Activated CD4-positive, alpha-beta T cell treated with anti-CD3 and anti-CD28 coated beads, Interleukin-2, amount 50 U/mL, for 4 hours (primary cell): ENCODE measurements at regions not wholly inside any gene's neighbourhood (a gene's known extent, or its start where the extent isn't known, plus 50 kb on each side); places are given as distances from the start of the nearest gene placed in this dataset.

Experiments used
- DNase-seq, 2 experiments: peaks; one replicate each; pipeline ENCODE4 v3.0.0-alpha.2; 2020

DNA sequence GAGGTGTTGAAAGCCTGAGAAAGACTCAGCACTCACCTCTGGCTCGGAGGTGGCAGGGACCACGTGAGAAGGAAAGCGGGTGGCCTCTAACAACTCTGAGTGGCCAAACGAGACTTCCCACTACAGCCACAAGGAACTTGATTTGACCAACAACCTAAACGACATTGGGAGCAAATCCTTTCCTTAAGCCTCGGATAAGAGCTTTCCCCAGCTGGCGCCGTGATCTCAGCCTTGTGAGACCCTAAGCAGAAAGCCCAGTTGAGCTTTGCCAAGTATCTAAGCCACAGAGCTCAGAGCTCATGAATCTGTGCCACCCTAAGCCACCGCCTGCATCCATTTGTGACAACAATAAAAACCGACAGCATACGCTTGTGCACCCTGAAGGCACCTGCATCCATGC, 636.0 kb downstream of the TBC1D22A start:
- DNase-seq = no peak

DNA sequence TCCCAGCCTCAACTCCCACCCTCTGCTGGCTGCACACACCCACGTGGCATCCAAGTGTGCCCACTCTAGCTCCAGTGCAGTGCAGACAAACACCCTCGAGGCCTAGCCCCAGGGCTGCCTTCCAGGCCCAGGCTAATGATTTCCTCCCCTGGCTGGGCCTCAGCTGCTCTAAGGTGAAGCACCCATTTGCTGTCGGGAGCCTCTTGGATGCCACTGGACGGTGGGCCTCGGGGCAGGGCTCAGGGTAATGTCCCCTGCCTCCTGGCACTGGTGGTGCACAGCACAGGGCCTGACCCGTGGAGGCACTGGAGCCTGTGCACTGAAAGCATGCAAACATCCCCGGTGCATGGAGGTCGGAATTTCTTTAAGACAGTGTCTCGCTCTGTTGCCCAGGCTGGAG, 635.2 kb downstream of the TBC1D22A start:
- no peak for DNase-seq

DNA sequence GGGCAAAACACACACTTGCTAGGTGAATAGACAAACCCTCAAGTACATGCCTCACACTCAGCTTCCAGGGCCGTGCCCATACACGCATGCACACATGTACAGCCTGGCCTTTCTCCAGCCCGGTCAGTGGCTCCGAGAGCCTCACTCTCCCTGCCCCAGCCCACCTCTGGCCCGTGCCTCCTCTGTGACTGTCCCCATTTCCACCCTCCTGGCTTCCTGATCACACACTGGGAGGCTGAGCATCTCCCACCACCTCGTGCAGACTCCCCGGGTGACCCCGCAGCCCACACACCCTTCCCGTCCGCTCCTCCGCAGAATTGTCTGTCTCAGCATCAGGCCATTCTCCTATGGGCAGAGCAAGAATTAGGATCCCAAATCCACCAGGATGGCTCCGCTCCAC, 634.1 kb downstream of the TBC1D22A start:
- no peak for DNase-seq

DNA sequence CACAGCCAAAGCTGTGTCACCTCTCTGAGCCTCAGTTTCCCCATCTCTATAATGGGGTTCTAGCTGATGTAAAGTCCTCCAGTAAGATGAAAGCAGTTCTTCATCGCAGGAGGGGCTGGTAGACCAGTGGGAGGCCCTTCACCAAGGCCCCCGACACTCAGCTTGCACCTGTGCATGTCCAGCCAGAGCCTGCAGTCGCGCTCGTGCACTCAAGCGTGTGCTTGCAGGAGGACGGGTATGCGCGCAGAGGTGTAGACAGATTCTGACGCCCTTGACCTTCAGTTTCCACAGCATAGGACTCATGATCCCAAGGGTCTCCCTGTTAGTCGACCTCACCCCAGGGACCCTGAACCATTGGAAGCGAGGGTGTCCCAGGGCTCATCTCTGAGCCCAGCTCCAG, 633.7 kb downstream of the TBC1D22A start:
- DNase-seq = no peak

DNA sequence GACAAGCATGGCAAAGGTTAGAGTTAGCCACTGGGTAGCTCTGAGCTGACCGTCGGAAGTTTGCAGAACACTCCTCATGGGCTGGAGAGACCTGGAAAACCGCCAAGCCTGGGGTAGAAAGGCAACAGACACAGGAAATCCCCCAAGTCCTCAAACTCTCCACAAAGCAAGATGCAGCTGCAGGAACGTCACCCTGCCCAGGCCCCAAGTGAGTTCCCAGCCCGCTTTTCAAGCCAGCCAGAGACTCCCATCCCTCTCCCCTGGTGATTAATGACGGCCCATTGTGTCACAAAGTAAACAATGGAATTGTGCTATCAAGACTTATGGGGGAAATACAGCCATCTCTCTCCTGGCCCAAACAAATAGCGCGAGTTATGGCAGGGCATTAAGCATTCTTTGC, 633.0 kb downstream of the TBC1D22A start:
- no peak for DNase-seq

DNA sequence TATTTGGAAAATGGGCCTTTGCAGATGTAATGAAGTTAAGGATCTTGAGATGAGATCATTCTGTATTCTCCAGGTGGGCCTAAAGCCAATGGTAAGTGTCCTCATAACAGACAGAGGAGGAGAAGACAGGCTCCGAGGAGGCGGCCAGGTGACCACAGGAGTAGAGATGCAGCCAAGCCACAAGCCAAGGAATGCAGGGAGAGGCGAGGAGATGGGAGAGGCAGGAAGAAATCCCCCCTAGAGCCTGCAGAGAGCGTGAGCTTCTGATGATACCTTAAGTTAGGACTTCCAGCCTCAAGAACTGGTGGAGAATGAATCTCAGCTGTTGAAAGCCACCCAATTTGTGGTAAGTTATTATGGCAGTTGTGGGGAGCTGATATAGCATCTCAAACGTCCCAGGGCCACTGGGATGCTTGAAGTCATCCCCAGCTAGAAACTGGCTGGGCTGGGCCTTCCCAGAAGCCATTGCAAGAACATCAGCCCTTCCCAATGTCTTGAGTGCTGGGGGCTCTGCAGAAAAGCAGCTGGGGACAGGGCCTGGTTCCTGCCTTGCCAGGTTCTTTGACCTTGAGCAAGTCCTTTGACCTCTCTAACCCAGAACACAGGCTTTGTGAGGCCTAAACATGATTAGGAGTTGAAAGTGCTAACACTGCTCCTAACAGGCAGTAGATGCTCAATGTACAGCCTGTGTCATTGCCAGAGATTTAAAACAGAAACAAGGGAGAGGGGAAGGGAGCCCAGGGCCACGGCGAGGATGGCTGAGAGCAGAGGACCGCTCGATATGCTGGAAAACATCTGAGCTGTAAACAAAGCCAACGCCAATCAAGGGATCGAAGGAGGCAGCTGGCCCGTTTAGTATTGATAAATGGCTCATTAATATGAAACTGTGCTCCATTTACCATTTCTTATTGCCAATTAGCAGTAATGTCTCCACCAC, 632.3 kb downstream of the TBC1D22A start:
- DNase-seq = no peak

DNA sequence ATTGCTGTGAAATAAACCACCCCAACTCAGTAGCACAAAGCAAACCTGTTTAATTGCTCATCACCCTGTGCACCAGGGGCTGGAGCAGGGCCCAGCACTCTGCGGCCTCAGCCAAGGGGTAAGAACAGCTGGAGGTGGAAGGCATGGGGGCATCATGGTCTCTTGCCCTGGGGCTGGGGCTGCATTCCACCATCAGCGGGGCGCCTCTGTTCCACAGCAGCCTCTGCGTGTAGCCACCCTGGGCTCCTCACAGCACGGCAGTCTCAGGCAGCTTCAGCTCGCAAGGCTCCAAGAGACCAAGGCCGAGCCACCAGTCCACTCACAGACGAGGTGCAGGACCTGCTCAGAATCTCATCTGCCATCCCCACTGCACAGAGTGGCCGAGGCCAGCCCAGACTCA, 630.7 kb downstream of the TBC1D22A start:
- DNase-seq = no peak

DNA sequence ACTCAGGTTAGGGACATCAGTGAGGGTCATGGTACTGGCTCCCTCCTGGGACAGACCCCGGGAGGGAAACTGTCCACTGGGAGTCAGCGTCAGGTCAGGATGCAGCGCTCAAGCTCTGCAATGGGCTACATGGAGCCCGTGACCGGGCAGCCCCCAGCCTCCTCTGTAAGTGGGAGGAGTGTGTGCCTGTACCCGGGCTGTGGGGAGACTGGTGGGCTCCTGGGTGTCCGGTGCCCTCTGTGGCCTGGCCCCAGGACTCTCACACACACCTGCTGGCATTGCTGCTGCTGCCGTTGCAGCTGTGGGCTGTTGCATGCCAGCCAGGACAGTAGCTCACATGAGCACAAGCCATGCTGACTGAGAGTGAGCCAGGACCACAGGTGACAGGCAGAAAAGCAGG, 630.3 kb downstream of the TBC1D22A start:
- no peak for DNase-seq

DNA sequence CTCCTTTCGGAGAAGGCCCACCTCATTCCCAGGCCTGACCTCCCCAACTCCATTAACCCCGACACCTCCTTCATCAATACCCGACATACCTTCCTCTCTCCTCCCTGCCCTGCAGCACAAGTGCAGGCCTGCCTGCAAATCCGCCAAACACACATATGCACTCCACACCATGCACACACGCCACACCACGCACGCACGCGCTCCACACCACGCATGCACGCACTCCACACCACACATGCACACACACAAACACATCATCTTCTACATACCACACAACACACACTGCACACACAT, 629.6 kb downstream of the TBC1D22A start:
- no peak for DNase-seq

DNA sequence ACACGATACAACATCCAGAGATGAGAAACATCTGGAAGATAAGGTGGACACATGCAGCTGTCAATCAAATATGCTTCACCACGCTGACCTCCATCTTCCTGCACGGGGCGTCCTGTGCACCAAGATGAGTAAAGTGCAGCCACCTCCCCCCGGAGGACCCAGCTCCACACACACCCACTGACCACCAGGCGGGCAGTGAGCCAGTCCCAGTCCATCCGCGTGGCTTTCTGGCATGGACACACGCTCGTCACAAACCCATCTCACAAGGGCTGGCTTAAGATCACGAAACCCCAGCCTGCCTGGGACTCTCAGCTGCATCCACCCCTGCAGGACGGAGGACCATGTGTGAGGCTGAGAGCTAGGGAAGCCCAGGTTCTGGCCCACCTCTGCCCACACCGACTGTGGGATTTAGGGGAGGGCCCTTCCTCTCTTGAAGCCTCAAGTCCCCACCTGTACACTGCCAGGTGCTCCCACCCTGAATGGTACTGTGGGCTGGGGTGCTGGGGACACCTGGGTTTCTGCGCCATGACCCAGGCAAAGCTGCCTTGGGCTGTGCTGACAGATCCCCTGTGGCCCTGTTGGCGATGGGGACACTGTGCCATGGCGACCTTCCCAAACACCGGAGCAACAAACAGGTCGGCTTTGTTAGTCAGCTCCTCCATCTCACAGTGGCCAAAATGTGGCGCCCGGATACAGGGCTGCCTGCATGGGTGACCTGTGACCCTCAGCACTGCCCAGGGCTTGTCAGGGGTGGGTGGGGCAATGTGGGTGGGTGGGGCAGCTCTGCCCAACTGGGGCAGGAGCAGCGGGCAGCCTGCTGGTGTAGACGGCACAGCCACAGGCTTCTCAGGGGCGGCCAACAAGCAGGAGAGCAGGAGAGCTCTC, 629.0 kb downstream of the TBC1D22A start:
- DNase-seq = no peak

DNA sequence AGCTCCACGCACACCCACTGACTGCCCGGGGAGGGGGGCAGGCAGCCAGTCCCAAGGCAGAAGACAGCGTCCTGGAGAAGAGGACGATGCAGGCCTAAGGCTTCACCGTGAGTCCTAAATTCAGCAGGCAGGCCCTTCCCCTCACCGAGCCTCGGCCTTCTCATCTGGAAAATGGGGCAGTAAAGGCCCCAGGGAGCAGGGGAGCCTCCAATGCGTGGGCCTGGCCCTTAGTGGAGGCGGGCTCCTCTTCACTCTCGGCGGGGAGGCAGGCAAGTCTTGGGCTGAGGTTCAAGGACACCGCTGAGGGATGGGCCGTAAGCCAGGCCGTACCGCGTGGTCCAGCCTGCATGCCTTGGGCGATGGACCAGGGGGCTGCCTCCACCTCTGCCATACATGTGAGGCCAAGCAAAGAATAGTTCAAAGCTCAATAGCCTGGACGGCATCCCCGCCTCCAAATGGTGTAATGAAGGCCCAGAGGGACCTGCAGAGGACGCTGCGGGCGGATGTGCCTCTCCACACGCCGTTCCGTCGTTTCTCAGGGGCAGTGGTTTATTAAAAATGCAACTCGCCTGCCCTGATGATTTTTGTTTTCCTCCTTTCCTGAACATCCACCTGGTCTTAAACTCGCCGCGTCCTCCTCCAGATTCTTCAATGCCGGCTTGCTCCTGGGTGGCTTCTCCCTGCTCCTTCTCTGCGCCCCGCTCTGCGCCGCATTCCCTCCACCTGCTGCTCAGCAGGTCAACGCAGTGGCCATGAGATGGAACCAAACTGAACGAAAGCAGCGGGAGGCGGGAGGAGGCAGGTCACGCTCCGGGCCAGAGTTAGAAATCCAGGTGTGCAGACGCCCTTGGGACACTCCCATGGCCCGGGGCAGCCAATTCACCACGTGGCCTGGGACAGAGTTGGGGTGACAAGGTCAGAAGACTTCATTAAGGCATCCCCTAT, 627.8 kb downstream of the TBC1D22A start:
- no peak for DNase-seq

DNA sequence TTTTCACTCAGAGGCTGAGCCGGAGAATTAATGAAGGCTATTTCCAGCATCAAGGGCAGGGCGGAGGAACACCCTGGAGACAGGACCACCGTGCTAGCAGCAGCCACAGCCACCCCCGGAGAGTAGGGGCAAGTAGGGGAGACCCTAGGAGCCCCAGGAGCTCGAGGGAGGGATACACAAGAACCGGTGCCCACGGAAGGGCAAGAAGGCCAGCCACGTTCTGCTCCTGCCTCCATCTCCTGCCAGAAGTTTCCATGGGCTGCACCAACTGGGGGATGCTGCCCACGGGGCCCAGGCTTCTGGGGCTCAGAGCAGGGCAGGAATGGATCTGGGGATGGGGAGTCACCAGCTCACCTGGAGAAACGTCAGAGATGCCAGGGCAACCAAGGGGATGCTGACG, 626.8 kb downstream of the TBC1D22A start:
- no peak for DNase-seq

DNA sequence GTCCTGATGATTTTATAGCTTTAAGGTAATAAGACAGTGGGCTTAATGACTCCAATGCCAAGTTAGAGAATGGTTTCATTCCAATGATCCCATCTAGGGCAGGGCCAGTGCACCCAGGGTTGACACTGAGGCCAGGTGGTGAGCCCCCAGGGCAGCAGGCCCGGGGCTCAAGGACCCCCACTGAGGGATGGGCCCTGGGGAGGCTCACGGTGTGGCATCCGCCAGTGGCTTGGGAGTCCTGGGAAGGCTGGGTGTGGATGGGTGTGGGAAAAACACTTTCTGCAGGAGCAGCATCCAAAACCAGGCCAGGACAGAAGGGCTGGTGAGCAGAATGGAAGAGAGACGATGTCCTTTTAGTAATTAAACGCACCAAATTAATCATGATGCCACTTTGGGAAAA, 626.3 kb downstream of the TBC1D22A start:
- DNase-seq = no peak

DNA sequence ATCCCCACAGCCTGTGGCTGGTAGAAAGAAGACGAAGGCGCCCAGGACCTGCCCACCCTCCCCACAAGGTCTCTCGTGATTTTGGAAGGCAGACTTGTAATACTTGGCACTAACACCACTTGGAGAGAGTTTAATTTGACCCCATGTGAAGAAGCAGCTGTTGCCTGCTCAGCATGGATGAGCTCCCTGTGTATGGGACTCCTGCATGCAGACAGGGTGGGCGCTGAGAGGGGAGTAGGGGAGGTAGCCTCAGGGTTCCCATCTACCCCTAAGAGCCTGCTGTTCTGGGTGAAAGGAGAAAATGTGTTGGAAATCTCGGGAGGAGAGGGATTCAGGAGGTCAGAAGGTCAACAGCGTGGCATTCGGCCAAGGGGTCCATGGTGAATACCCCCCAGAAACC, 625.9 kb downstream of the TBC1D22A start:
- no peak for DNase-seq

DNA sequence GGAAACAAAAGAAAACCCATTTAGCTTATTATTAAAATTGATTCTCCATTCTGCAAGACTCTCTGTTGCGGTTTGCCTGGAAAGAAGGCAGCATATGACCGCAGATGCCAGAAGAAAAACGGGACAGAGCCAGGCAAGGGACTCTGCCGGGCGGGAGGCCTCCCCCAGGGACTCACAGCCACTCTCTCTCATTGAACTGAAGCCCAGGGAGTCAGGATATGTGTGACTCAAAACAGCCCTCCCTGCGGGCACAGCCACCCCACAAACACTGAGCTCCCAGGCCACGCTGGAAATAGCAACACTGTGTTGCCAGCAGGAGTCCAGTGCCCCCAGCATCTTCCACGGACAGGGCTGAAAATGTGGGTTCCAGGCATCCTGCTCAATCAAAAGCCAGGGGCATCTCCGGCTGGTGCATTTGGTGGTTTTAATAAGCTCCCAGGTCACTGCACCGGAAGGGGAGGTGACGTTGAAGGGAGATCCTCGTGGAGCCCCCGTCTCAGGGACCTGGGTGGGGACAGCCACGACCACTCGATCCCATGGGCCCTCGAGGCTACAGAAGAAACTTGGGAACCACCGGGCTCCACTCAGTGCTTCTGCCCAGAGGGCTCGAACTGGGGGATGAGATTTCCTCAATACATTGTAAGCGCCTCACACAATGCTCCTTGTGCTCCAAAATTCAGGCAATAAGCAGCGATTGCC, 624.5 kb downstream of the TBC1D22A start:
- DNase-seq = no peak

DNA sequence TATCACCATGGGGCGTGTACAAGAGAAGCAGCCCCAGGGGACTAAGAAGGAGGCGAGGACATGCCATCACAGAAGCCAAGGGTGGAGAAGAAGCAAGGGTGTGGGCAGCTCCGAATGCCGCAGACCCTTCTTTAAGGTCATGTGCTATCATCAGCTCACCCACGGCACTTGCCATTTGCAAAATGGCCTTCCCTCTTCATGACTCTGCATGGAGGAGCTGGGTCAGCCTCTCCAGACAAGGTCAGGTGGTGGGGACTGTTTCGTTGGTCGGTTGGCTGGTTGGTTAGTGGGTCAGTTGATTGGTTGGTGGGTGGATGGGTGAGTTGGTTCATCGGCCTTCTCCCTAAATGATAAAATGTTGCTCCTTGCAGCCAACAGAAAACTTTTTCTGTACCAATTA, 622.5 kb downstream of the TBC1D22A start:
- DNase-seq = no peak

DNA sequence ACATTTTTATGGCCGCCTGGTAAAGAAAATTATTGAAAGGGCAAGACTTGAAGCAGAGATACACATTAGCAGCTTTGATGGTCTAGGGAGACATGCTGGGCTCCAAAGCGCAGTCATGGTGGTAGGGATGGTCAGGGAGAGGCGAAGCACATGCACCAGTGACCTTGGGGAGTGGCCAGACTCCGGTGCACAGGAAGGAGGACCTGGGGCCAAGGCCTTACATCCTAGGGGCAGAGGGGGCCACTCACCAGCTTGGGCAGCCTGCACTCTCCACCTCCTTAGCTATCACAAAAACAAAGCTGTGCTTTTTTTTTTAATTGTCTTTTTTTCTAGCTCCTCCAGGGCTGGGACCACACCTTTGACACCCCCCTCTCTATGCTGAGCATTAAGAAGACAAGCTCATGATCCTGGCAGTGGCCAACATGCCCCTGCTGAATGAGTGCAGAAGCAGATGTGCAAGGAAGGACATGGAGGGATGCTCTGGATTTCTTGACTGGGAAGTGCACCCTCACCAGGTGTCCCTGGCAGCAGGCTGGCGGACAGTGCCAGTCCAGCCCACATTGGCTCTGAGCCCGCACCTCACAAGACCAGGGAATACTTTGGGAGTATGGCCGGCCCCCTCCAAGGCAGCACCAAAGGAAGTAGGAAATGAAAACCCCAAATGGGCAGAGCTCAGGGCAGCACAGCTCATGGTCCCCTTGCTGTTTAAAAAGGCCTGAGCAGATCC, 619.9 kb downstream of the TBC1D22A start:
- DNase-seq = no peak

DNA sequence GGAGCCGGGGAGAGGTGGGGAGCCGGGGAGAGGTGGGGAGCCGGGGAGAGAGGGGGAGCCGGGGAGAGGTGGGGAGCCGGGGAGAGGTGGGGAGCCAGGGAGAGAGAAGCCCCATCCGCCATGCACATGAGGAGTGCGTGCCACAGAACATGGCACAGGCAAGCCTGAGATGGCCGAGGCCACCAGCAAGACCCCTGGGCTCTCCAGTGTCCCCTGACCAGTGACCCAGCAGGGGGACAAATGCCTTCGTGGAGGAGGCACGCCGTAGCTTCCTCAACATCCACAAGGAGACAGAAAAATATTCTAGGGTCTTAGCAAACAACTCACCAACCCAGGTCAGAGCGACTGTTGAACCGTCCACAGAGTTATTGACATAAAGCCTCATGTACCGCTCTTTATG, 618.8 kb downstream of the TBC1D22A start:
- no peak for DNase-seq

DNA sequence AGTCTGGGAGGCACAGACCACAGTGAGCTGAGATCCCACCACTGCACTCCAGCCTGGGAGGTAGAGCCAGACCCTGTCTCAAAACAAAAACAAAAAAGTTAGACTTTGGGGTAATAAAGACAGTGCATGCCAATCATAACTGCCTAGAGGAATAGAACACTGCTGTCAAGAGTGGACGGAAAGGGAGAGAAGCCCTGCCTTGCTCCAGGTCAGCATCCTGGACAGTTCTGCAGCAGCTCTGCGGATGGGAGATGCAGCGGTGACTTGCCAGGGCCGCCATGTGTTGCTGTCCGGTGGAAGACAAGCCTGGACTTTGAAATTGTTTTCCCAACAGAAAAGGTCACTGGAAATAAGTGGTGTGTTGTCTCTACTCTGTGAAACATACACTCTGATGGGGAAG, 618.2 kb downstream of the TBC1D22A start:
- no peak for DNase-seq

DNA sequence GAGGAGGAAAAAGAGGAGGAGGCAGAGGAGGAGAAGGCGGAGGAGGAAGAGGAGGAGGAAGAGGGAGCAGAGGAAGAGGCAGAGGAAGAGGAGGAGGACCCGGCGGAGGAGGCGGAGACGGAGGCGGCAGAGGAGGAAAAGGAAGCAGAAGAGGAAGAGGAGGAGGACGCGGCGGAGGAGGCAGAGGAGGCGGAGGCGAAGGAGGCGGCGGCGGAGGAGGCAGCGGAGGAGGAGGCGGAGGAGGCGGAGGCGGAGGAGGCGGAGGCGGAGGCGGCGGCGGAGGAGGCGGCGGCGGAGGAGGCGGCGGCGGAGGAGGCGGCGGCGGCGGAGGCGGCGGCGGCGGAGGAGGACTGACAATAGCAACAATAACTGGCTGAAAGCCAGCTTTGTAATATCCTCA, 616.6 kb downstream of the TBC1D22A start:
- DNase-seq = no peak

DNA sequence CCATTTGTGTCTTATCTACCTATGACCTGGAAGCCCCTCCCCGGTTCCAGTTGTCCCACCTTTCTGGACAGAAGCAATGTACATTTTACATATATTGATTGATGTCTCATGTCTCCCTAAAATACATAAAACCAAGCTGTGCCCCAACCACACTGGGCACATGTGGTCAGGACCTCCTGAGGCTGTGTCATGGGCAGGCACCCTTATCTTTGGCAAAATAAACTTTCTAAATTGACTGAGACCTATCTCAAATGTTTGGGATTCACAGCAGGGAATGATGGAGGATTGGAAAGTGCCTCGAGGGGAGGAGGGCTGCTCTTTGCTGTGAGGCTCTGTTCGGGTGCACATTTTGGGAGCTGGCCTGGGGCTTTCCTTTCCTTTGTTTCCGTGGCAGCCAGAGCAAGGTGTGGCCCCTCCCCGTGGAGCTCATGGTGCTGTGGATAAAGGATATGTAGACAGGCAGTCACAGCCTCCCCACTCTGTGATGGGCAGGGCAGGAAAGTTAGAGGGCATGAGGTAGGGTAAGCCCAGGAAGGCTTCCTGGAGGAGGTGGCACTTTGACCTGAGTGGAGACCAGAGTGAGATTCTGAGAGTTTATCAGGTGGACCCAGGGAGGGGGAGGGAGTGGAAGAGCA, 615.6 kb downstream of the TBC1D22A start:
- no peak for DNase-seq
